VCaP (cell line): ENCODE measurements at regions not wholly inside any gene's neighbourhood (a gene's known extent, or its start where the extent isn't known, plus 50 kb on each side); places are given as distances from the start of the nearest gene placed in this dataset.

Source experiments
- H3K27ac ChIP-seq: fragments of 450-650 bp; 2 replicates; pipeline ENCODE4 v1.5.1; 2017
- TF ChIP-seq, protein P1 (sequence below): fragments of 450-650 bp; conservative IDR thresholded peaks from 2 replicates; pipeline ENCODE4 v1.5.1; 2017; ENCODE audit warnings: mild to moderate bottlenecking, moderate library complexity

DNA sequence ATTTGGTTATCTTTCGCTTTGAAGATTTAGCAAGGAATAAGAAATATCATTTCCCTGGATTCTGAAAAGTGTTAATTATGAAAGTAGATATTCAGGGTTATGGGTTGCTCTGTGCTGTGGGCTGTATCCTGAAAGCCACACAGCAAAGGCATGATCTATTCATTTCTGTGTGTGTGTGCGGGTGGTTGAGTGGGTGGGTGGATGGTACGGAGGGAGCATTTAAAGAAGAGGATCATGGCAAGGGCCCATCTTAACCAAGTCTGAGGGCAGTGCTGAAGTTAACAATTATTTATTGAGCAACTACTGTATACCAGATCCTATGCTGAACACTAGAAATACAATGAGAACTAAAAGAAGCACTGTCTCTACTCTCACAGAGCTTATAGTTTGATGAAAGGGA lies 178.2 kb upstream of the ZEB2 start:
- H3K27ac ChIP-seq = no peak overlapping the region
- TF ChIP-seq, protein P1, sequence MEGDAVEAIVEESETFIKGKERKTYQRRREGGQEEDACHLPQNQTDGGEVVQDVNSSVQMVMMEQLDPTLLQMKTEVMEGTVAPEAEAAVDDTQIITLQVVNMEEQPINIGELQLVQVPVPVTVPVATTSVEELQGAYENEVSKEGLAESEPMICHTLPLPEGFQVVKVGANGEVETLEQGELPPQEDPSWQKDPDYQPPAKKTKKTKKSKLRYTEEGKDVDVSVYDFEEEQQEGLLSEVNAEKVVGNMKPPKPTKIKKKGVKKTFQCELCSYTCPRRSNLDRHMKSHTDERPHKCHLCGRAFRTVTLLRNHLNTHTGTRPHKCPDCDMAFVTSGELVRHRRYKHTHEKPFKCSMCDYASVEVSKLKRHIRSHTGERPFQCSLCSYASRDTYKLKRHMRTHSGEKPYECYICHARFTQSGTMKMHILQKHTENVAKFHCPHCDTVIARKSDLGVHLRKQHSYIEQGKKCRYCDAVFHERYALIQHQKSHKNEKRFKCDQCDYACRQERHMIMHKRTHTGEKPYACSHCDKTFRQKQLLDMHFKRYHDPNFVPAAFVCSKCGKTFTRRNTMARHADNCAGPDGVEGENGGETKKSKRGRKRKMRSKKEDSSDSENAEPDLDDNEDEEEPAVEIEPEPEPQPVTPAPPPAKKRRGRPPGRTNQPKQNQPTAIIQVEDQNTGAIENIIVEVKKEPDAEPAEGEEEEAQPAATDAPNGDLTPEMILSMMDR = no peak

GRCh38 chr2:144695657-144696056 lies 175.7 kb upstream of the ZEB2 start:
- no peak overlapping the region for H3K27ac ChIP-seq

GRCh38 chr2:144694456-144694855 lies 174.5 kb upstream of the ZEB2 start:
- no peak overlapping the region for H3K27ac ChIP-seq
- TF ChIP-seq, protein P1 = no peak

More at GRCh38 chr2:144695657-144696056, 175.7 kb upstream of the ZEB2 start:
- TF ChIP-seq, protein P1 = no peak

DNA sequence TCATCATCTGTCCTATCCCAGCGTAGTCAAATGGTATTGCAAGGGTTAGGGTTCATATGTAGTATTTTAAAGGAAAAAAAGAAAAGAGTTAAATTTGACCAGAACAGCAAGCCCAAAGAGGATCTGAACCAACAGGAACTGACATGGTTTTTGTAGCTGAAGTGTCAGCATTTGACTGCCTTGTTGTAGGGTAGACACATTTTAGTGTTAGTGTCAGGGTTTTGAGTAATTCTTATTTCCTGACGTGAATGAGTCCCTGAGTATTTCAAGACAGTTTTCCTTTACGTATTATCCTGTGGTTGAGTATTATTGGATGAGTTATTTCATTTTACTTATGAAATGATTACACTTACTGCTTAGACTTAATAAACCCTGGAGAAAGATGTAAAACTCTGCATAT lies 173.3 kb upstream of the ZEB2 start:
- TF ChIP-seq, protein P1 = no peak
- H3K27ac ChIP-seq = no peak overlapping the region

DNA sequence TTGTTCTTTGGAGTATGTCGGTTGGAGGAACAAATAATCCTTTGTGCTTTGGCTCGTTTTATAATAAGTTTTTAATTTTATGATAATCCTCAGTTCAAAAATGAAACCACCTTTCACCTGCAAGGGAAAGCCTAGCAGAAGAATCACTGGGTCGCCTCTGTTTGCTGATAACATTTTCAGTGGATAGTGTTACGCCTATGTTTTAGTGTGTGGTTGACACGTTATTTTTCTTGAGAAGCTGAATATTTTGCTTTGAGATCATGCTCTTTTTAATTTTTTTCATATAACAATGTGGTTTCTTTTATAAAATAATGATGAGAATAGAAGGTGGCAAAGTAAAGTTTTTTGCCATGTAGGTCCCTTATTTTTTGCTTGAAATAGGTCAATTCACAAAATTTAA lies 172.7 kb upstream of the ZEB2 start:
- no peak overlapping the region for H3K27ac ChIP-seq
- TF ChIP-seq, protein P1 = no peak

GRCh38 chr2:144690771-144691170 lies 170.9 kb upstream of the ZEB2 start:
- H3K27ac ChIP-seq = no peak overlapping the region
- TF ChIP-seq, protein P1 = no peak

DNA sequence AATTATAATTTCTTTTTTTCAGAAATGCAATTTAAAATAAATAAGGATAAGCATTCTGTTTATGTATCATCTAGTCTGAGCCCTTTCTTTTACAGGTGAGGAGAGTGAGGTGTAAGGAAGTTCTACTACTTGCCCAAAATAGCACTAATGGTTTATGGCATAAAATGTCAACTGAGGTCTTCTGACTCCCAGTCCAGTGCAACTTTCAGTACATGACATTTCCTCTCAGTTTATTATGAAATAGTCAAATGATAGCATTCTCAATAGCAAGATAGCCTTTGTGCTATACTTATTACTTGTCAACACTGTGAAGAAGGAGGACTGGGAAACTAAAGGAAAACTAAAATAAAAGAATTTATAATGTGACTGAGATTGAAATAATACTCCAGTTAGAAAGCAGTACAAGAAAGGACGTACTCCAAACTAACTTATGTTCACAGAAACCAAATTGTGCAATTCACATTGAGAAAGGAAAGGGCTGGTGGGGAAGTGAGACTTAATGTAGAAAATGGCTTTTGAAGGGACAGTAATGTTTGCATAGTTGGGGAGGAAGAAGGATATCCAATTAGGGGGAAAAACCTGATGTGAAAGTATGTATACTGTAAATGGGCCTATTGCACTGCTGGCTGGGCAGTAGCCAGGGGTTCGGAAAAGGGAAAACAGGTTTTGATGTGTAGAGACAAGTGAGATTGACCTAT lies 166.7 kb upstream of the ZEB2 start:
- no peak overlapping the region for H3K27ac ChIP-seq
- TF ChIP-seq, protein P1 = no peak
